IMR-90 (cell line): ENCODE measurements at regions not wholly inside any gene's neighbourhood (a gene's known extent, or its start where the extent isn't known, plus 50 kb on each side); places are given as distances from the start of the nearest gene placed in this dataset.

Experiments used
- ATAC-seq: fragments of 200-7000 bp; cut with Tn5 transposase; 2 replicates; pipeline ENCODE4 v1.9.1; 2020; ENCODE audit warnings: low read depth, mild to moderate bottlenecking, moderate library complexity
- BruUV-seq: library from RNA; stranded (reverse); fragments of 400-500 nt; replicated peaks from 2 replicates; lab custom pipeline; 2021; lab: Mats Ljungman, UMichigan
- CTCF ChIA-PET: fragments of 300-600 bp; formaldehyde crosslinking; extraction: SDS; loops from one replicate; lab custom pipeline; 2021; ENCODE audit warnings: antibody characterized with exemption; lab: Yijun Ruan, JAX
- POLR2A ChIA-PET: fragments of 300-600 bp; sonication (Branson Sonifier 250); formaldehyde crosslinking; loops from one replicate; lab custom pipeline; 2022; ENCODE audit warnings: antibody characterized with exemption; ENCODE audit not compliant: unreplicated experiment; lab: Charles Lee
- DNase-seq: peaks from one replicate; pipeline ENCODE4 v3.0.0; 2013
- H2AFZ ChIP-seq: replicated peaks from 2 replicates; pipeline ENCODE3; 2013; ENCODE audit warnings: low read length, mild to moderate bottlenecking; ENCODE audit not compliant: poor library complexity
- H2AK5ac ChIP-seq: 2 replicates; pipeline ENCODE4 v1.6.1; 2013; ENCODE audit warnings: low read depth, low read length, inconsistent platforms
- H2AK9ac ChIP-seq: replicated peaks from 2 replicates; pipeline ENCODE3; 2013; ENCODE audit warnings: mild to moderate bottlenecking, low read depth, low read length, moderate library complexity; ENCODE audit not compliant: poor library complexity
- H2BK120ac ChIP-seq: 2 replicates; pipeline ENCODE4 v1.6.1; 2013; ENCODE audit warnings: low read depth, low read length, inconsistent platforms
- H2BK15ac ChIP-seq: 3 replicates; pipeline ENCODE4 v1.6.1; 2013; ENCODE audit warnings: low read depth, low read length, inconsistent platforms
- H2BK20ac ChIP-seq: 2 replicates; pipeline ENCODE4 v1.6.1; 2013; ENCODE audit warnings: low read depth, mild to moderate bottlenecking, inconsistent platforms, low read length, moderate library complexity
- H2BK5ac ChIP-seq: 2 replicates; pipeline ENCODE4 v1.6.1; 2013; ENCODE audit warnings: mild to moderate bottlenecking, low read depth, low read length, inconsistent platforms; ENCODE audit not compliant: poor library complexity, severe bottlenecking
- H3K14ac ChIP-seq: replicated peaks from 2 replicates; pipeline ENCODE4 v1.6.1; 2013; ENCODE audit warnings: low read depth, low read length, inconsistent platforms
- H3K18ac ChIP-seq: 2 replicates; pipeline ENCODE4 v1.6.1; 2013; ENCODE audit warnings: low read depth, low read length, control low read depth
- H3K23ac ChIP-seq: 2 replicates; pipeline ENCODE4 v1.6.1; 2013; ENCODE audit warnings: low read depth, low read length, inconsistent platforms
- H3K27ac ChIP-seq: 2 replicates; pipeline ENCODE4 v1.5.1; 2013; ENCODE audit warnings: mild to moderate bottlenecking, control low read depth, low read length; ENCODE audit not compliant: insufficient read depth
- H3K27me3 ChIP-seq: 2 replicates; pipeline ENCODE4 v1.6.1; 2013; ENCODE audit warnings: low read length; ENCODE audit not compliant: control insufficient read depth, insufficient read depth
- H3K36me3 ChIP-seq: 2 replicates; pipeline ENCODE4 v1.6.1; 2013; ENCODE audit warnings: low read length, mixed read lengths; ENCODE audit not compliant: control insufficient read depth, insufficient read depth
- H3K4ac ChIP-seq: 2 replicates; pipeline ENCODE4 v1.6.1; 2013; ENCODE audit warnings: low read depth, low read length, inconsistent platforms
- H3K4me1 ChIP-seq: 2 replicates; pipeline ENCODE4 v1.6.1; 2013; ENCODE audit warnings: low read length, mixed read lengths; ENCODE audit not compliant: control insufficient read depth, insufficient read depth
- H3K4me2 ChIP-seq: 2 replicates; pipeline ENCODE4 v1.6.1; 2013; ENCODE audit warnings: low read depth, mild to moderate bottlenecking, control low read depth, low read length, moderate library complexity
- H3K4me3 ChIP-seq: 2 replicates; pipeline ENCODE4 v1.5.1; 2013; ENCODE audit warnings: low read depth, mild to moderate bottlenecking, control low read depth, low read length, moderate library complexity; ENCODE audit not compliant: insufficient read depth
- H3K56ac ChIP-seq: 2 replicates; pipeline ENCODE4 v1.6.1; 2013; ENCODE audit warnings: low read length, inconsistent platforms; ENCODE audit not compliant: insufficient read depth; ENCODE audit errors: extremely low read depth
- H3K79me1 ChIP-seq, 2 experiments: 2 replicates each; pipeline ENCODE4 v1.6.1; 2013; ENCODE audit warnings: low read length in 2 of 2, inconsistent platforms in 1 of 2, low read depth in 1 of 2
- H3K9ac ChIP-seq: 2 replicates; pipeline ENCODE4 v1.6.1; 2013; ENCODE audit warnings: low read depth, low read length, control low read depth
- H3K9me1 ChIP-seq: 2 replicates; pipeline ENCODE4 v1.6.1; 2013; ENCODE audit warnings: low read length, inconsistent platforms; ENCODE audit not compliant: insufficient read depth
- H3K9me3 ChIP-seq: 2 replicates; pipeline ENCODE4 v1.6.1; 2013; ENCODE audit warnings: low read length; ENCODE audit not compliant: control insufficient read depth, insufficient read depth
- H4K20me1 ChIP-seq: 2 replicates; pipeline ENCODE4 v1.6.1; 2013; ENCODE audit warnings: low read length, inconsistent platforms; ENCODE audit not compliant: insufficient read depth
- H4K5ac ChIP-seq: 2 replicates; pipeline ENCODE4 v1.6.1; 2013; ENCODE audit warnings: mild to moderate bottlenecking, low read depth, low read length, control low read depth
- H4K8ac ChIP-seq, 2 experiments: 2 replicates each; pipeline ENCODE4 v1.6.1; 2013; ENCODE audit warnings: low read depth in 2 of 2, low read length in 2 of 2, control low read depth in 1 of 2, inconsistent platforms in 1 of 2
- H4K91ac ChIP-seq: 2 replicates; pipeline ENCODE4 v1.6.1; 2013; ENCODE audit warnings: low read depth, low read length, inconsistent platforms; ENCODE audit not compliant: insufficient read depth
- BHLHE40 ChIP-seq: fragments of 150-350 bp; IDR thresholded peaks from 2 replicates; pipeline ENCODE4 v1.6.1; 2016; ENCODE audit warnings: mild to moderate bottlenecking, low read depth, low read length
- CEBPB ChIP-seq: IDR thresholded peaks from 2 replicates; pipeline ENCODE4 v1.6.1; 2012; ENCODE audit warnings: low read depth, low read length, improper control_type of control experiment
- CHD1 ChIP-seq: IDR thresholded peaks from 2 replicates; pipeline ENCODE4 v1.6.1; 2012; ENCODE audit warnings: low read depth, low read length, improper control_type of control experiment
- CTCF ChIP-seq: conservative IDR thresholded peaks from 2 replicates; pipeline ENCODE4 v1.5.1; 2012; ENCODE audit warnings: mild to moderate bottlenecking, low read depth, low read length, improper control_type of control experiment
- ELK1 ChIP-seq: fragments of 150-350 bp; IDR thresholded peaks from 2 replicates; pipeline ENCODE4 v1.6.1; 2016; ENCODE audit warnings: low read depth, mild to moderate bottlenecking, low read length, moderate library complexity, borderline replicate concordance
- FOS ChIP-seq: fragments of 150-350 bp; IDR thresholded peaks from 2 replicates; pipeline ENCODE4 v1.6.1; 2016; ENCODE audit warnings: low read depth, low read length
- MAFK ChIP-seq: IDR thresholded peaks from 2 replicates; pipeline ENCODE4 v1.6.1; 2012; ENCODE audit warnings: low read depth, low read length, improper control_type of control experiment
- MAZ ChIP-seq: IDR thresholded peaks from 2 replicates; pipeline ENCODE4 v1.6.1; 2012; ENCODE audit warnings: low read depth, mild to moderate bottlenecking, low read length, improper control_type of control experiment, moderate library complexity, borderline replicate concordance
- MXI1 ChIP-seq: IDR thresholded peaks from 2 replicates; pipeline ENCODE4 v1.6.1; 2012; ENCODE audit warnings: low read depth, mild to moderate bottlenecking, low read length, moderate library complexity, borderline replicate concordance
- NFE2L2 ChIP-seq: fragments of 150-350 bp; IDR thresholded peaks from 2 replicates; pipeline ENCODE4 v1.6.1; 2016; ENCODE audit warnings: low read depth, mild to moderate bottlenecking, low read length
- POLR2A ChIP-seq: IDR thresholded peaks from 2 replicates; pipeline ENCODE4 v1.6.1; 2012; ENCODE audit warnings: mild to moderate bottlenecking, low read depth, low read length
- RAD21 ChIP-seq: IDR thresholded peaks from 2 replicates; pipeline ENCODE4 v1.6.1; 2012; ENCODE audit warnings: low read length, improper control_type of control experiment
- RCOR1 ChIP-seq: IDR thresholded peaks from 2 replicates; pipeline ENCODE4 v1.6.1; 2012; ENCODE audit warnings: mild to moderate bottlenecking, low read length, improper control_type of control experiment; ENCODE audit not compliant: insufficient replicate concordance
- RFX5 ChIP-seq: IDR thresholded peaks from 2 replicates; pipeline ENCODE4 v1.8.0; 2012; ENCODE audit warnings: low read depth, mild to moderate bottlenecking, low read length, moderate library complexity
- SMC3 ChIP-seq: fragments of 150-350 bp; IDR thresholded peaks from 2 replicates; pipeline ENCODE4 v1.6.1; 2016; ENCODE audit warnings: low read depth, mild to moderate bottlenecking, antibody characterized with exemption, low read length, moderate library complexity
- USF2 ChIP-seq: fragments of 150-350 bp; IDR thresholded peaks from 2 replicates; pipeline ENCODE4 v1.6.1; 2017; ENCODE audit warnings: mild to moderate bottlenecking, antibody characterized with exemption, low read length, low read depth
- WGBS, 2 experiments: methylation state at CpG; one replicate each; pipeline versions ENCODE4 v1.1.5 to v1.1.7; 2013; ENCODE audit warnings: missing lambda C conversion rate in 2 of 2; ENCODE audit not compliant: insufficient read length in 1 of 2; ENCODE audit errors: extremely low coverage in 2 of 2; 5-methylcytosine and 5-hydroxymethylcytosine counted together
- dilution Hi-C: fragments of 300-500 bp; cut with HindIII; formaldehyde crosslinking; loops from one replicate; pipeline ENCODE4 v1.14.3; 2018; ENCODE audit warnings: low sequenced_read_pairs; ENCODE audit not compliant: unreplicated experiment
- in situ Hi-C: fragments of 300-500 bp; cut with MboI; formaldehyde crosslinking; loops from 3 replicates; pipeline ENCODE4 v1.14.3; 2019; ENCODE audit warnings: low sequenced_read_pairs, inconsistent platforms, mixed read lengths
- intact Hi-C: fragments of 100-400 bp; cut with micrococcal nuclease; formaldehyde crosslinking; loops from 2 replicates; pipeline ENCODE4 v1.10.0; 2022

GRCh38 chr7:27030393-27031050, 65.3 kb downstream of the HOXA1 start:
- in situ Hi-C loops = no loop called here

More at GRCh38 chr7:27030393-27031050, 65.3 kb downstream of the HOXA1 start:
- Histone ChIP-seq H2BK120ac (no peak overlapping the region), H3K14ac (peak overlapping the region; percentile 55), H2AK9ac (no peak overlapping the region), H3K9ac (no peak overlapping the region), H2BK15ac (no peak overlapping the region), H4K20me1 (no peaks in the 10 kb centered on the region), H2AK5ac (no peak overlapping the region), H2BK20ac (no peak overlapping the region), H3K9me3 (no peaks in the 10 kb centered on the region), H3K18ac (no peak overlapping the region), H4K91ac (no peak overlapping the region), H2BK5ac (no peak overlapping the region), H3K79me1 (no peaks in the 10 kb centered on the region), H3K4me1 (peaks cover 2% of the 10 kb centered on the region; the same call in 1 of the 2 replicates), H4K5ac (no peak overlapping the region), H3K23ac (0 out of 2 replicates have a peak overlapping the region, but pooled peaks have one; percentile 7), H3K56ac (no peak overlapping the region), H4K8ac (no peak overlapping the region), H3K4me2 (no peak overlapping the region), H3K27me3 (peaks cover 8% of the 10 kb centered on the region; the same call in 1 of the 2 replicates), H3K27ac (no peak overlapping the region), H3K4me3 (no peak overlapping the region), H2AFZ (no peak overlapping the region), H3K9me1 (no peaks in the 10 kb centered on the region), H3K4ac (no peak overlapping the region), H3K36me3 (no peaks in the 10 kb centered on the region)
- no TSS peak for BruUV-seq
- POLR2A ChIA-PET = no interaction called here
- TF ChIP-seq MXI1 (no peak), SMC3 (no peak), USF2 (no peak), FOS (no peak), CEBPB (no peak), RAD21 (no peak), BHLHE40 (no peak), CTCF (no peak), CHD1 (no peak), RCOR1 (no peak), MAZ (no peak), RFX5 (no peak), POLR2A (no peak), MAFK (no peak), ELK1 (no peak), NFE2L2 (no peak)
- dilution Hi-C loops (no loop called here), intact Hi-C loops (loop anchor here (5.0 kb wide), 1 partner anchor 102 kb away; the partner anchor contains the start of gene HOXA4)
- DNase-seq = no peak
- WGBS, 2 experiments = 100% methylated on average over 3 of the region's 7 CpGs; no CpG with 5 or more reads in 1 of the 2 experiments
- CTCF ChIA-PET = no interaction called here
- ATAC-seq = no peak
